Neural progenitor cell (in vitro differentiated cells): ENCODE measurements at regions not wholly inside any gene's neighbourhood (a gene's known extent, or its start where the extent isn't known, plus 50 kb on each side); places are given as distances from the start of the nearest gene placed in this dataset.
A peak's percentile ranks its signal among the peaks of the same experiment; 100 is the strongest.

Source experiments
- DNase-seq: peaks from one replicate; pipeline ENCODE4 v3.0.0-alpha.2; 2016; ENCODE audit warnings: low spot score
- H2AFZ ChIP-seq: fragments of 200-600 bp; sonication (generic); replicated peaks from 2 replicates; pipeline ENCODE4 v1.6.1; 2016; ENCODE audit warnings: antibody characterized with exemption
- H3F3A ChIP-seq: fragments of 200-600 bp; sonication (generic); 2 replicates; pipeline ENCODE4 v1.6.1; 2016; ENCODE audit warnings: antibody characterized with exemption, low read depth
- H3K27ac ChIP-seq: fragments of 200-600 bp; sonication (generic); 2 replicates; pipeline ENCODE4 v1.5.1; 2016; ENCODE audit warnings: mild to moderate bottlenecking
- H3K27me3 ChIP-seq: fragments of 200-600 bp; sonication (generic); 2 replicates; pipeline ENCODE4 v1.6.1; 2016; ENCODE audit warnings: mild to moderate bottlenecking, moderate library complexity
- H3K36me3 ChIP-seq: fragments of 200-600 bp; sonication (generic); 2 replicates; pipeline ENCODE4 v1.5.1; 2016
- H3K4me1 ChIP-seq: fragments of 200-600 bp; sonication (generic); 2 replicates; pipeline ENCODE4 v1.6.1; 2016; ENCODE audit warnings: mixed run types
- H3K4me2 ChIP-seq: fragments of 200-600 bp; sonication (generic); 2 replicates; pipeline ENCODE4 v1.6.1; 2016
- H3K4me3 ChIP-seq: fragments of 200-600 bp; sonication (generic); 2 replicates; pipeline ENCODE4 v1.5.1; 2016
- H3K79me2 ChIP-seq: fragments of 200-600 bp; sonication (generic); 2 replicates; pipeline ENCODE4 v1.6.1; 2016; ENCODE audit warnings: low read depth
- H3K9ac ChIP-seq: fragments of 200-600 bp; sonication (generic); 2 replicates; pipeline ENCODE4 v1.6.1; 2016
- H3K9me3 ChIP-seq: fragments of 200-600 bp; sonication (generic); 2 replicates; pipeline ENCODE4 v1.5.1; 2016; ENCODE audit warnings: low read depth
- H4K20me1 ChIP-seq: fragments of 200-600 bp; sonication (generic); 2 replicates; pipeline ENCODE4 v1.6.1; 2016; ENCODE audit warnings: low read depth
- H3K27ac Mint-ChIP-seq: 3 replicates; pipeline ENCODE4 v1.8.0; 2021; ENCODE audit warnings: mixed read lengths
- H3K27me3 Mint-ChIP-seq: 2 replicates; pipeline ENCODE4 v1.8.0; 2022; ENCODE audit warnings: low read depth, mild to moderate bottlenecking, inconsistent platforms, moderate library complexity, mixed read lengths; ENCODE audit not compliant: insufficient read depth
- H3K36me3 Mint-ChIP-seq: 3 replicates; pipeline ENCODE4 v1.8.0; 2021; ENCODE audit warnings: mixed read lengths
- H3K4me1 Mint-ChIP-seq: 3 replicates; pipeline ENCODE4 v1.8.0; 2021; ENCODE audit warnings: mixed read lengths
- H3K4me3 Mint-ChIP-seq: 3 replicates; pipeline ENCODE4 v1.8.0; 2021; ENCODE audit warnings: mild to moderate bottlenecking, moderate library complexity, mixed read lengths
- H3K9me3 Mint-ChIP-seq: 3 replicates; pipeline ENCODE4 v1.8.0; 2020; ENCODE audit warnings: mixed read lengths
- EZH2 ChIP-seq: fragments of 200-600 bp; sonication (generic); IDR thresholded peaks from 2 replicates; pipeline ENCODE4 v1.6.1; 2017; ENCODE audit warnings: antibody characterized with exemption, mild to moderate bottlenecking, moderate library complexity
- EZH2phosphoT487 ChIP-seq: fragments of 200-600 bp; sonication (generic); IDR thresholded peaks from 2 replicates; pipeline ENCODE4 v1.6.1; 2017; ENCODE audit warnings: antibody characterized with exemption
- TF ChIP-seq, protein P1 (sequence below): fragments of 200-600 bp; sonication (generic); IDR thresholded peaks from 2 replicates; pipeline ENCODE4 v1.5.1; 2017; ENCODE audit warnings: antibody characterized with exemption, mild to moderate bottlenecking

DNA sequence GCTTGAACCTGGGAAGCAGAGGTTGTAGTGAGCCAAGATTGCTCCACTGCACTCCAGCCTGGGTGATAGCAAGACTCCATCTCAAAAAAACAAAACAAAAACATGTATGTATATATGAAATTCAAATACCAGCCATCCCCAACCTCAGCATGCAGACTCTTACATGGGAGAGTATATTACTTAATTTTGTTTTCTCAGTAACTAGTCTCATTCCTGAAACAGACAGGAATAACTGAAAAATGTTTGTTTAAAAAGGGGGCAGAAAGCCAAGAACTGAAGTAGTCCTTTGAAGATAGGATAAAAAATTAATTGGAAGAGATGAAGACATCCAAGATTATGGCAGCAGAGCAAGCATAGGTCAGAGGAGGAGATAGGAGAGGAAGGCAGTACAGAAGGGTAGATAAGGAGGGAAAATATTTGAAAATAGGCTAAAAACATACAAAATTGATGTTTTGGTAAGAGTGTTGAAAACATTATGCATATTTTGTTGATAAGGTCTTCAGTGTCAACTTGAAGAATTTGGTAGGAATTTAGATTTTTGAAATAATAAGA, 309.9 kb downstream of the MAT2B start:
- Histone ChIP-seq H3K4me1 (peaks cover 7% of the 10 kb centered on the region), H3F3A (no peaks in the 10 kb centered on the region), H3K4me2 (no peak overlapping the region), H3K79me2 (no peaks in the 10 kb centered on the region), H3K4me3 (no peak overlapping the region), H3K27ac (no peak overlapping the region), H2AFZ (no peak overlapping the region), H3K27me3 (no peaks in the 10 kb centered on the region), H3K9ac (no peak overlapping the region), H4K20me1 (no peaks in the 10 kb centered on the region), H3K9me3 (no peaks in the 10 kb centered on the region), H3K36me3 (no peaks in the 10 kb centered on the region)
- H3K27ac Mint-ChIP-seq, result no peak overlapping the region
- H3K27me3 Mint-ChIP-seq, result no peaks in the 10 kb centered on the region
- no peaks in the 10 kb centered on the region for H3K36me3 Mint-ChIP-seq
- TF ChIP-seq EZH2 (no peak), EZH2phosphoT487 (no peak)
- TF ChIP-seq, protein P1, sequence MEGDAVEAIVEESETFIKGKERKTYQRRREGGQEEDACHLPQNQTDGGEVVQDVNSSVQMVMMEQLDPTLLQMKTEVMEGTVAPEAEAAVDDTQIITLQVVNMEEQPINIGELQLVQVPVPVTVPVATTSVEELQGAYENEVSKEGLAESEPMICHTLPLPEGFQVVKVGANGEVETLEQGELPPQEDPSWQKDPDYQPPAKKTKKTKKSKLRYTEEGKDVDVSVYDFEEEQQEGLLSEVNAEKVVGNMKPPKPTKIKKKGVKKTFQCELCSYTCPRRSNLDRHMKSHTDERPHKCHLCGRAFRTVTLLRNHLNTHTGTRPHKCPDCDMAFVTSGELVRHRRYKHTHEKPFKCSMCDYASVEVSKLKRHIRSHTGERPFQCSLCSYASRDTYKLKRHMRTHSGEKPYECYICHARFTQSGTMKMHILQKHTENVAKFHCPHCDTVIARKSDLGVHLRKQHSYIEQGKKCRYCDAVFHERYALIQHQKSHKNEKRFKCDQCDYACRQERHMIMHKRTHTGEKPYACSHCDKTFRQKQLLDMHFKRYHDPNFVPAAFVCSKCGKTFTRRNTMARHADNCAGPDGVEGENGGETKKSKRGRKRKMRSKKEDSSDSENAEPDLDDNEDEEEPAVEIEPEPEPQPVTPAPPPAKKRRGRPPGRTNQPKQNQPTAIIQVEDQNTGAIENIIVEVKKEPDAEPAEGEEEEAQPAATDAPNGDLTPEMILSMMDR, result no peak
- no peak for DNase-seq
- H3K4me3 Mint-ChIP-seq, result no peak overlapping the region
- H3K4me1 Mint-ChIP-seq, result peaks cover 17% of the 10 kb centered on the region
- H3K9me3 Mint-ChIP-seq, result peaks cover 8% of the 10 kb centered on the region

GRCh38 chr5:163821142-163821541, 315.7 kb downstream of the MAT2B start:
- no peak overlapping the region for H3K9ac ChIP-seq
- no peaks in the 10 kb centered on the region for H3K4me1 Mint-ChIP-seq
- no peaks in the 10 kb centered on the region for H3F3A ChIP-seq
- H2AFZ ChIP-seq, result no peak overlapping the region
- no peaks in the 10 kb centered on the region for H3K9me3 ChIP-seq
- TF ChIP-seq, protein P1, result peak; percentile 31
- no peak for TF ChIP-seq EZH2phosphoT487
- no peak overlapping the region for H3K27ac Mint-ChIP-seq
- peaks cover 2% of the 10 kb centered on the region for H3K27me3 Mint-ChIP-seq
- no peaks in the 10 kb centered on the region for H3K36me3 ChIP-seq
- no peaks in the 10 kb centered on the region for H4K20me1 ChIP-seq
- no peak overlapping the region for H3K27ac ChIP-seq
- no peaks in the 10 kb centered on the region for H3K79me2 ChIP-seq
- no peaks in the 10 kb centered on the region for H3K36me3 Mint-ChIP-seq
- peaks cover 21% of the 10 kb centered on the region for H3K9me3 Mint-ChIP-seq
- peak; percentile 15 for DNase-seq
- H3K27me3 ChIP-seq, result no peaks in the 10 kb centered on the region
- no peaks in the 10 kb centered on the region for H3K4me1 ChIP-seq
- H3K4me3 Mint-ChIP-seq, result no peak overlapping the region
- H3K4me2 ChIP-seq, result no peak overlapping the region
- H3K4me3 ChIP-seq, result no peak overlapping the region

DNA sequence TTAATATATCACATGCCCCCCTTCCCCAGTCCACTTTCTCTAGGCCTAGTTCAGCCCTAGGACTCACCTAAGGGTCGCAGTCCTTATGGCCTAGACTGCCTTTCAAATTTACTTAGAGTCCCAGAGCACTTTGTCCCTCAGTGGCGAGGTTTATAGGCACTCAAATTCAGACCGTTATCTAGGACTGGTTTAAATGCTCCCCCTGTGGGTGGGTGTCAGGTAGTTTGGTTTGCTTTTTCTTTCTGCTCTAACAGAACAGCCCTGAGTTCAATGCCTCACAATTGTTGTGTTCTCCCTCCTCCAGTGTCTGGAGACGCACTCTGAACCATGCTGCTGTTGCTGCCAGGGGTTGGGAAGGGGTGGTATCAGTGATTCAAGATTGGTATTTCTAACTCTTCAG, 317.1 kb downstream of the MAT2B start:
- no peaks in the 10 kb centered on the region for H3F3A ChIP-seq
- H3K27ac Mint-ChIP-seq, result no peak overlapping the region
- no peak for TF ChIP-seq EZH2phosphoT487
- no peak for TF ChIP-seq EZH2
- TF ChIP-seq, protein P1, result peak; percentile 20
- DNase-seq, result peak; percentile 9
- H3K79me2 ChIP-seq, result no peaks in the 10 kb centered on the region
- no peak overlapping the region for H3K27ac ChIP-seq
- H3K27me3 Mint-ChIP-seq, result peaks cover 2% of the 10 kb centered on the region
- H3K4me2 ChIP-seq, result no peak overlapping the region
- no peaks in the 10 kb centered on the region for H3K36me3 ChIP-seq
- H3K9me3 ChIP-seq, result no peaks in the 10 kb centered on the region
- no peaks in the 10 kb centered on the region for H3K27me3 ChIP-seq
- H2AFZ ChIP-seq, result no peak overlapping the region
- H3K4me3 Mint-ChIP-seq, result no peak overlapping the region
- H3K4me1 ChIP-seq, result no peaks in the 10 kb centered on the region
- no peaks in the 10 kb centered on the region for H3K4me1 Mint-ChIP-seq
- no peak overlapping the region for H3K4me3 ChIP-seq
- no peak overlapping the region for H3K9ac ChIP-seq
- no peaks in the 10 kb centered on the region for H4K20me1 ChIP-seq
- peaks cover 17% of the 10 kb centered on the region for H3K9me3 Mint-ChIP-seq
- no peaks in the 10 kb centered on the region for H3K36me3 Mint-ChIP-seq
